DMS153 (cell line): ENCODE measurements at regions not wholly inside any gene's neighbourhood (a gene's known extent, or its start where the extent isn't known, plus 50 kb on each side); places are given as distances from the start of the nearest gene placed in this dataset.

ENCODE experiments used
- DNase-seq: peaks from one replicate; lab custom pipeline; 2025; lab: John Stamatoyannopoulos, UW

GRCh38 chr1:235027076-235027861 is 101.4 kb downstream of the TOMM20 start:
- DNase-seq: no peak

- DNase-seq: no peak
Observed at GRCh38 chr1:235025422-235025984, 103.1 kb downstream of the TOMM20 start.

DNA sequence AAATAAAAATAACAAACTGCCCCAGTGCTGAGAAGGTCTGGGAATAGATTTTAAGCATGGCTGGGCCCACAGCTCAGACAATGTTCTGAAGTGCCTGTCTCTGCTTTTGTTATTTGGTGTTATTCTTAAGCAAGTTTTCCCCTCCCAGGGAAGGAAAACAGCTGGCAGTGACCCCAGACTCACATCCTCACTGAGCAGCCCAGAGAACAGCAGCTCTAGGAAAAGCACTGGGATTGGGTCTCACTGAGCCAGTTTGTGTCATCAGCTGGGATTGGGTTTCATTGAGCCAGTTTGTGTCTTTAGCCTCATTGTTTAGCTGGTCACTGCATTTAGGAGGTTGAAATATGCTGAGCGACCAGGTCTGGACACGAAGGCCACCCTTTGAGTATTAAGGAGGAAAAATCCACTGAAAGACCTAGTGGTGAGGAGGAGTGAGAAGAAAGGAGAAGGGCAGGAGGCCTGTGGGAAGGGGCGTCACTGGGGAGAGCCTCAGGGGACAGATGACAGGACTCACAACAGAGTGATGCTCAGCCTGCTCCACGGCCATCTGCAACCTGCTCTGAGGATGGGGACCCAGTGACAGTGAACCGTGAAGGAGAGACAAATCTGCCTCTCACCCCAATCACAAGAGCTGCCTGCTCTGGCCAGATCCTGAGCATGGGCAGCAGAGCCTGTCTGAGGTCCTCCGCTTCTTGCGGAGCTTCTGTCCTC is 103.8 kb downstream of the TOMM20 start:
- DNase-seq: no peak

DNA sequence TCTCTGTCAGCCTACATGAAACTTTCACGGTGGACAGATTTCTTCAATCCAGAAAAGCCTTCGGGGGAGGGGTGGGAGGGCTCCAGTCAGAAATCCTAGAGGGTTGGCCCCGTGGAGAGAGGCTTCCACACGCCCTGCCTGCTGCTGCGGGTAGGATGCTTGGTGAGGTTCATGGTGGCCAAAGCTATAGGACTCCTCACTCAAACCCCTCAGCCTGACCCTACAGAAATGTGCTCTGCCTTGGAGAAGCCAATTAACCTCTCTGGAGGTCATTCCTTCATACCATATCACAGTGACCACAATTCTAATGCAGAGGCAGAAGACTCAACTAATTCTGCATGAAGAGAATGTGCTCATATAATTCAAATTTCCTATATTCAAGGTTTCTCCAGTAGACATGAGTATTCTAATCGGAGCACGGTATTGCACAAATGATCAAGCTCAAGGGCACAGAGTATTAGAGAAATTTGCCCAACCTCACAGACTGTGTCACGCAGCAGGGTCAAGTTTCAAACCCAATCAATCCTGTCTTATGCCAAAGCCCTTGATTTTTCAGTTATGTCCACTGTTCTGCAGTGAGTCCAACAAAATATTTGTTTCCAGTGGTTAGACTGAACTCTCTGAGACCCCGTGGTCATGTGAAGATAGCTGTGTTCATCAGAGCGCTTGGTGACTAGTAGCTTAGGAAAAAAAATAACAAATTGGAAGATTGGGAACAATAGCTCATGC is 104.8 kb downstream of the TOMM20 start:
- no peak for DNase-seq

- DNase-seq: no peak
Observed at GRCh38 chr1:235022981-235023710, 105.5 kb downstream of the TOMM20 start.

- no peak for DNase-seq
Observed at GRCh38 chr1:235022341-235022980, 106.2 kb downstream of the TOMM20 start.

GRCh38 chr1:235021815-235022214 is 106.8 kb downstream of the TOMM20 start:
- no peak for DNase-seq

DNA sequence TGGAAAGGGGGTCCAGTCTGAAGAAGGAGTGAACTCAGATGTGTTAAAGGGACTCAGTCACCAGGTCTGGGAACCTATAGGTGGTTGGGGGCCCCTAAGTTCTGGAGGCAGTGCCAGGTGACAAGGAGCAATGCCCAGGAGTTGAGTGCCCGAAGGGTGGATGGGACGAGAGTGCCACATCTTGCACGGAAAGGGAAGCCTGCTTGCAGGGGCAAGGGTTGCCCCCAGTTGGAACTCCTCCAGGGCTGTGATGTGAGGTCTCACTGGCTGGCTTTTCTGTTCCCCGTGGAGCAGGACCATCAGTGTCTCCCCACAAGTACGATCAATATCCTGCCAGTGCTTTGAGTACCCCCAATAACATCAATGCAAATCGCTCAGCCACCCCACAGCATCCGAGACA is 107.3 kb downstream of the TOMM20 start:
- DNase-seq: no peak

DNA sequence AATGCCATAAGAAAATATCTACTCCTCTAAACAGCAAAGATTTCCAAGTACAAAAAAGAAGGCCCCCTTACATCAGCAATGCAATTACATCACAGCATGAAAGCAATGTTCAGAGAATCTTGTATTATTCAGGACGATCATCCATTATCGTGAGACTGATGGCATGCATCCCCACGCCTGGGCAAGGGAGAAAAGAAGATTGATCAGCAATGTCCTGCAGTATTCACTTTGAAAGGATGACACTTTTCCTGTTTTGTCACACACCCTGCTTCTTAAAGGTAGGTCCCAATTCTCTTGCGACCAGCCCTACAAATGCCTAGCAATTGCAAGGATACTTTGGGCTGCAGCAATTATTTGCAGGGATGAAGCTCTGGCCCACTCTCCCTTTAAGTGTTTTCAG is 108.7 kb downstream of the TOMM20 start:
- no peak for DNase-seq

DNA sequence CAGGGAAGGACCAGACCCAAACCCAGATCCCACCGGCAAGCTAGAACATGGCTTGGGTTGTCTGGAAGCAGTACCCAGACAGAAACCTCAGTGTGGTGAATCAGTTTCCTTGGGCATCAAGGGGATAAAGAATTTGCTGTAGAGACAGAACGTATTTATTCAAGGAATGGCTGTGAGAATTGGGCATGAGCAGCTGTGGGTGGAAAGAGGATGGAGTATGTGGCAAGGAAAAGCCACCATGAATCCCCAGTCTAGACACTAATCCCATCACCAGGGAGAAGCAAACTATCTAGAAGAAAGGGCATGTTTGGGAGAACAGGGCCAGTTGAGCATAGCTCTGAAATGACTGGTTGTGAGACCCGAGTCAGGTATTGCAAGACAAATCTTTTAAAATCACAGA is 109.2 kb downstream of the TOMM20 start:
- no peak for DNase-seq

- DNase-seq: no peak
Observed at GRCh38 chr1:235018720-235019444, 109.8 kb downstream of the TOMM20 start.

- DNase-seq: no peak
Observed at GRCh38 chr1:235018161-235018560, 110.5 kb downstream of the TOMM20 start.

DNA sequence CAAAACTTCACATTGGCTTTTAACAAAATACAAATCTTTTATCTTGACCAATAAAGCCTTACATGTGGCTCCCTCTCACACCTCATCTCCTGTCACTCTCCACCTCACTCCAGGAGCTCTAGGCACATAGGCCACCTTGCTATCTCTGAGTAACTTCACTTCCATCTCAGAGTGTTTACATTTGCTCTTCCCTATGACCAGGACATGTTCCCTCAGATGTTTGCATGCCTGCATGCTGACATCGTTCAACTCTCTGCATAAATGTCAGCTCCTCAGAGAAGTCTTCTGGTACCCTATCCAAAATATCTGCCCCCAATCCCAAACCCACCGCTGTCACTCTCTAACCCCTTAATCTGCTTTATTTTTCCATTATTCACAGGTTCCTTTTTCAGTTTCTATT is 110.9 kb downstream of the TOMM20 start:
- no peak for DNase-seq

- DNase-seq: no peak
Observed at GRCh38 chr1:235017191-235017590, 111.4 kb downstream of the TOMM20 start.

GRCh38 chr1:235015291-235015985 is 113.2 kb downstream of the TOMM20 start:
- no peak for DNase-seq

GRCh38 chr1:235014756-235015155 is 113.9 kb downstream of the TOMM20 start:
- DNase-seq: no peak

DNA sequence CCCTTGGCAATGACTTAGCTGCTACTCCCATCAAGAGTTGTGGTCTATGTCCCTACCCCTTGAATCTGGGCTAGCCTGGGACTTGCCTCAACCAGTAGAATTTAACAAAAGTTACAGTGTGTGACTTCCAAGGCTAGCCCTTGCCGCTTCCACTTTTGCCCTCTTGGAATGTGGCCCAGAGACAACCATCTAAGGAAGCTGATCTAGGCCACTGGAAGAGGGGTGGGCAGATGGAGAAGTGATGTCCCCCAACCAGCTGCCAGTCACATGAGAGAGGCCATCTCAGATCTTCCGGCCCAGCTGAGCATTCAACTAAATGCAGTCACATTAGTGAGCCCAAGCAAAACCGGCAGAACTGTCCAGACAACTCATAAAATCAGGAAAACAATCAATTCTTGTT is 115.1 kb downstream of the TOMM20 start:
- no peak for DNase-seq

DNA sequence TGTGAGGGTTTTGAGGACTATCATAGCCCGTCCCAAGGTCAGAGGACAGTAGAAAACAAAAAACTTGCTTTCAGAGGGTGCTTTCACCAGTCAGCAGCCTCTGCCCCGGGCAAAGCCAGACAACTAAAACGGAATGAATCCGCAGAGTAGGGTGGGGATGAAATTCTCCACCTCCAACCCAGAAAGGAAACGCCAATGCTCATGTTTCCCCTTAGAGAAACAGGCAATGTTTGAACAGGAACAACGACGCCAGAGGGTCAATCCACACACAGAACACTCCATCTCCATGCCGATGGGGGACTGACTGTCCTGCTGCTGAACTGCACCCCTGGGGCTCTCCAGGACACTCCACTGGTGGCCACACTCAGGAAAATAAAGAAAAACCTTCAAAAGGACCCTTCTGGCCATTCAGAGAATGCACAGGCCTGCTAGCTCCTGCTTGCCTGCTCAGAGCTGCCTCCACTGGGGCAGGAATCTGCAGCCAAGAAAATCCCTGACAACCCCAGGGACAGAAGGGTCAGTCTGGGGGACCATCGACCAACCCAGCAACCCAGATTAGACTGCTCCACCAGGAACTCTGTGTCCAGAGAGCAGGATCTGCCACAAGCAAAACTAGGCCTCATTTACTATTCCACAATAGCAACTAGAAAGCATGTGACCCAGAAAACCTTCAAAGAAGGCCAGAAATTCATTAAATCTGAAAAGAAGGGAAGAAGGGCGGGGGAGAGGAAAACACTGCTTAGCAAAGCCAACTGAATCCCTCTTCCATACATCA is 116.0 kb downstream of the TOMM20 start:
- no peak for DNase-seq
